A673 (cell line): ENCODE measurements at regions not wholly inside any gene's neighbourhood (a gene's known extent, or its start where the extent isn't known, plus 50 kb on each side); places are given as distances from the start of the nearest gene placed in this dataset.

ENCODE experiments used
- BruUV-seq: library from RNA; stranded (reverse); fragments of 400-500 nt; replicated peaks from 2 replicates; lab custom pipeline; 2021; lab: Mats Ljungman, UMichigan
- CTCF ChIA-PET: fragments of 300-600 bp; sonication (Branson Sonifier 250); formaldehyde crosslinking; loops from one replicate; lab custom pipeline; 2022; ENCODE audit warnings: antibody characterized with exemption; lab: Charles Lee
- POLR2A ChIA-PET: fragments of 300-600 bp; sonication (Branson Sonifier 250); formaldehyde crosslinking; loops from one replicate; lab custom pipeline; 2022; ENCODE audit warnings: antibody characterized with exemption; ENCODE audit not compliant: low non-redundant PET; lab: Charles Lee
- DNase-seq: peaks from one replicate; pipeline ENCODE4 v3.0.0-alpha.2; 2015; ENCODE audit warnings: low spot score
- H3K27ac ChIP-seq: fragments of 200-600 bp; sonication (generic); 2 replicates; pipeline ENCODE4 v1.5.1; 2016; ENCODE audit warnings: mixed run types, low read depth, mild to moderate bottlenecking, mixed read lengths, antibody characterized with exemption, low read length; ENCODE audit not compliant: poor library complexity, severe bottlenecking
- H3K27me3 ChIP-seq: fragments of 200-600 bp; sonication (generic); replicated peaks from 2 replicates; pipeline ENCODE4 v1.6.1; 2017; ENCODE audit warnings: mixed run types, low read depth, mild to moderate bottlenecking, mixed read lengths, antibody characterized with exemption, low read length; ENCODE audit not compliant: insufficient read depth, poor library complexity
- H3K36me3 ChIP-seq: fragments of 200-600 bp; sonication (generic); 2 replicates; pipeline ENCODE4 v1.6.1; 2016; ENCODE audit warnings: mixed run types, mild to moderate bottlenecking, mixed read lengths, antibody characterized with exemption, low read length; ENCODE audit not compliant: insufficient read depth, poor library complexity, severe bottlenecking
- H3K4me1 ChIP-seq: fragments of 200-600 bp; sonication (generic); 2 replicates; pipeline ENCODE4 v1.6.1; 2017; ENCODE audit warnings: mixed run types, mild to moderate bottlenecking, mixed read lengths, antibody characterized with exemption, low read length; ENCODE audit not compliant: insufficient read depth, poor library complexity, severe bottlenecking
- H3K4me3 ChIP-seq: fragments of 200-600 bp; sonication (generic); 2 replicates; pipeline ENCODE4 v1.5.1; 2016; ENCODE audit warnings: low read depth, mixed run types, mild to moderate bottlenecking, mixed read lengths, low read length; ENCODE audit not compliant: poor library complexity, severe bottlenecking
- H3K9me3 ChIP-seq: fragments of 200-600 bp; sonication (generic); 2 replicates; pipeline ENCODE4 v1.6.1; 2016; ENCODE audit warnings: mixed run types, low read depth, mild to moderate bottlenecking, mixed read lengths, antibody characterized with exemption, low read length; ENCODE audit not compliant: poor library complexity, severe bottlenecking
- EZH2 ChIP-seq: fragments of 200-600 bp; sonication (generic); IDR thresholded peaks from 2 replicates; pipeline ENCODE4 v1.6.1; 2017; ENCODE audit warnings: borderline replicate concordance, low read depth, mild to moderate bottlenecking, mixed read lengths, antibody characterized with exemption, low read length; ENCODE audit not compliant: poor library complexity, severe bottlenecking
- intact Hi-C: fragments of 100-400 bp; cut with micrococcal nuclease; formaldehyde crosslinking; loops from one replicate; pipeline ENCODE4 v1.10.0; 2022; ENCODE audit not compliant: unreplicated experiment
- TF ChIP-seq, protein P1 (sequence below): fragments of 300-800, 200-600 bp; sonication (generic); conservative IDR thresholded peaks from 2 replicates; pipeline ENCODE4 v1.5.1; 2017; ENCODE audit warnings: low read depth, mild to moderate bottlenecking, antibody characterized with exemption, low read length, moderate library complexity, mixed read lengths

DNA sequence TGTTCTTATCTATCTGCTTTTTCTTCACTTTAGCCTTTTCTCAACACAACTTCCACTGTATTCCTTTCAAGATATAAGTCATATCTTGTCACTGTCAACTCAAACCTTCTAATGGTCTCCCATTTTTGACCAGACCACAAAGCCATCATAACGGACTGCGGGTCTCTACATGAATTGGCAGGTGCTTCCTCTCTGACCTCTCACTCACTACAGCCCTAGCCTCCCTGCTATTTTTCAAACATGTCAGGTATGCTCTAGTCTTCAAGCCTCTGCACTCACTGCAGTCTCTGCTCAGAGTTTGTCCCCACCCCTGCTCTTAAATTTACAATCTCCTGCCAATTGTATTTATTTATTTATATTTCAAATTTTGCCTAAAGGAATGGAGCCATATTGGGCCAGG is 858.1 kb downstream of the TRIB2 start:
- ChIA-PET CTCF (no interaction called here), POLR2A (no interaction called here)
- intact Hi-C loops = no loop called here
- no peak overlapping the region for H3K27ac ChIP-seq
- BruUV-seq = no TSS peak
- TF ChIP-seq EZH2 = no peak
- TF ChIP-seq, protein P1, sequence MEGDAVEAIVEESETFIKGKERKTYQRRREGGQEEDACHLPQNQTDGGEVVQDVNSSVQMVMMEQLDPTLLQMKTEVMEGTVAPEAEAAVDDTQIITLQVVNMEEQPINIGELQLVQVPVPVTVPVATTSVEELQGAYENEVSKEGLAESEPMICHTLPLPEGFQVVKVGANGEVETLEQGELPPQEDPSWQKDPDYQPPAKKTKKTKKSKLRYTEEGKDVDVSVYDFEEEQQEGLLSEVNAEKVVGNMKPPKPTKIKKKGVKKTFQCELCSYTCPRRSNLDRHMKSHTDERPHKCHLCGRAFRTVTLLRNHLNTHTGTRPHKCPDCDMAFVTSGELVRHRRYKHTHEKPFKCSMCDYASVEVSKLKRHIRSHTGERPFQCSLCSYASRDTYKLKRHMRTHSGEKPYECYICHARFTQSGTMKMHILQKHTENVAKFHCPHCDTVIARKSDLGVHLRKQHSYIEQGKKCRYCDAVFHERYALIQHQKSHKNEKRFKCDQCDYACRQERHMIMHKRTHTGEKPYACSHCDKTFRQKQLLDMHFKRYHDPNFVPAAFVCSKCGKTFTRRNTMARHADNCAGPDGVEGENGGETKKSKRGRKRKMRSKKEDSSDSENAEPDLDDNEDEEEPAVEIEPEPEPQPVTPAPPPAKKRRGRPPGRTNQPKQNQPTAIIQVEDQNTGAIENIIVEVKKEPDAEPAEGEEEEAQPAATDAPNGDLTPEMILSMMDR = no peak
- H3K4me1 ChIP-seq = no peaks in the 10 kb centered on the region
- DNase-seq = no peak
- H3K27me3 ChIP-seq = no peaks in the 10 kb centered on the region
- H3K4me3 ChIP-seq = no peak overlapping the region
- H3K36me3 ChIP-seq = no peaks in the 10 kb centered on the region
- H3K9me3 ChIP-seq = no peaks in the 10 kb centered on the region

DNA sequence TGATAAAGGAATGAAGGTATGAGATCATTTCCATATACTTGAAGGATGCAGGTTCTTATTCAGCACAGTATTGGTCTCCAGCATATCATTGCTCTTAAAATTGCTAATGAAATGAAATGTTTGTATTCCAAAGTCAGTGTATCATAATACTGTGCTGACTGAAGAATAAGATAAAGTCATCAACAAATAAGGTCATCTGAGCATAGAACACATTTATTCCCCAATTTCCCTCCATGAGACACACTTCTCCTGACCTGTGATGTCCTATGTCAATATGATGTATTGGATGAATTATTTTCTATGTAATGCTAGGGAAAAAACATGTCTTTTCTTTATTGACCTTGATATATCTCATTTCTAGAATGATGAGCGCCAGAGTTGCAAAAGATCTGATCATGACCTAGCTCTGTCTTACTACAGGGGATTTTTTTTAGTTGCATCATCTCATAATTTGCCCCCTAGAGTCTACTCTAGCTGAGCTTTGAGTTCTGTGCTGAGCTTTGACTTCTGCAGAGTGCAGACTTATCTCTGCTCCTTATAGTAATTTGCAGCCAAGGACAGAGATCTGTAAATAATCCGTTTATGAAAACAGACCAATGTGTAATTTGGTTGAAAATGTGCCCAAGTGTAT is 859.8 kb downstream of the TRIB2 start:
- POLR2A ChIA-PET = no interaction called here
- CTCF ChIA-PET = interaction anchor here (0.5 kb wide), 1 partner anchor 1772 kb away, joined by 3 read pairs; no protein-coding TSS in a partner anchor
- intact Hi-C loops = no loop called here

DNA sequence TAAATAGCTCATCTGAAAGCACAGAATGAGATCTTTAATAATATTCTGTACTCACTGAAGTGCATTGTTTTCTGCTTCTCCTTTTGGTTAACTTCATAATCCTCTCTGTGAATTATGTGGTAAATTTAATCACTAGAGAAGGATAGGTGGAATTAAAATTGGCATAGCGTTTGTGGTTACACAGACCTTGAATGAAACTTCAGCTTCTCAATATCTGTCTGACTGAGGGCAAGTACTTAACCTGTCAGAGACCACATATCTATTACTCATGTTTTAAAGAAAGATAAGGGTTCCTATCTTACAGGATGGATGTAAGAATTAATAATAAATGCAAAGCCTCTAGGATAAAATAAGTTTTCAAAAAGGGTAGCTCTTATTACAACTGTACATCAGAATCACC is 861.8 kb downstream of the TRIB2 start:
- no peaks in the 10 kb centered on the region for H3K36me3 ChIP-seq
- no TSS peak for BruUV-seq
- H3K4me1 ChIP-seq = no peaks in the 10 kb centered on the region

More for the DNA sequence above, 859.8 kb downstream of the TRIB2 start:
- DNase-seq = no peak
- H3K9me3 ChIP-seq = no peaks in the 10 kb centered on the region
- no peaks in the 10 kb centered on the region for H3K27me3 ChIP-seq
- H3K4me1 ChIP-seq = no peaks in the 10 kb centered on the region
- H3K27ac ChIP-seq = no peak overlapping the region
- no TSS peak for BruUV-seq
- H3K36me3 ChIP-seq = no peaks in the 10 kb centered on the region
- no peak for TF ChIP-seq EZH2
- TF ChIP-seq, protein P1 = no peak
- no peak overlapping the region for H3K4me3 ChIP-seq

More for the DNA sequence above, 861.8 kb downstream of the TRIB2 start:
- intact Hi-C loops = no loop called here
- no peak for DNase-seq
- H3K4me3 ChIP-seq = no peak overlapping the region
- H3K9me3 ChIP-seq = no peaks in the 10 kb centered on the region
- H3K27me3 ChIP-seq = no peaks in the 10 kb centered on the region
- ChIA-PET POLR2A (no interaction called here), CTCF (no interaction called here)
- no peak overlapping the region for H3K27ac ChIP-seq
- TF ChIP-seq EZH2 = no peak
- TF ChIP-seq, protein P1 = no peak
